Pancreas (tissue), 10 donors: ENCODE measurements at regions not wholly inside any gene's neighbourhood (a gene's known extent, or its start where the extent isn't known, plus 50 kb on each side); places are given as distances from the start of the nearest gene placed in this dataset.
"Not testable (repeated sequence)": the region's sequence is repeated elsewhere in the genome, so short reads cannot be mapped to it uniquely, and the experiment has no call there.

Experiments used
- ATAC-seq, 4 donors: fragments of 200-7000 bp; cut with Tn5 transposase; one replicate each; pipeline versions ENCODE4 v1.8.0 to v1.9.1; 2020; ENCODE audit warnings: mild to moderate bottlenecking in 4 of 4, moderate library complexity in 4 of 4
- DNase-seq, 6 donors: peaks; one replicate each; pipeline ENCODE4 v3.0.0-alpha.2; 2020
- FAIRE-seq: peaks from 2 replicates; lab custom pipeline; 2012; peaks lifted over from hg19 to GRCh38; lab: Jason Lieb, UNC
- H3K27ac ChIP-seq, 4 donors: fragments of 200-600 bp; sonication (generic); 1 replicate in 3 of 4; 2 replicates in 1 of 4; pipeline versions ENCODE4 v1.5.0 to v1.8.0; 2020
- H3K27me3 ChIP-seq, 4 donors: fragments of 200-600 bp; one replicate each; pipeline ENCODE4 v1.8.0; 2021
- H3K36me3 ChIP-seq, 3 donors: fragments of 200-600 bp; sonication (generic) in 1 of 3; one replicate each; pipeline versions ENCODE4 v1.5.0 to v1.8.0; 2020 to 2021
- H3K4me1 ChIP-seq, 3 donors: fragments of 200-600 bp; one replicate each; pipeline ENCODE4 v1.8.0; 2021
- H3K4me3 ChIP-seq, 4 donors: fragments of 200-600 bp; sonication (generic) in 2 of 4; one replicate each; pipeline versions ENCODE4 v1.5.0 to v1.8.0; 2020 to 2021
- H3K9me3 ChIP-seq, 4 donors: fragments of 200-600 bp; one replicate each; pipeline ENCODE4 v1.8.0; 2021
- WGBS, 2 donors: extraction: QIAGEN DNeasy Blood & Tissue Kit; methylation state at CpG; one replicate each; pipeline ENCODE4 v1.1.7; 2013; 5-methylcytosine and 5-hydroxymethylcytosine counted together
- intact Hi-C, 3 donors: fragments of 100-400 bp; cut with DNase I; formaldehyde crosslinking; loops; one replicate each; pipeline versions ENCODE4 v1.11.1 to v1.14.2; 2022
- TF ChIP-seq, protein P1 (sequence below), 4 donors: fragments of 200-600 bp; sonication (generic) in 3 of 4; IDR thresholded peaks; one replicate each; pipeline versions ENCODE4 v1.5.0 to v1.8.0; 2021; ENCODE audit warnings: antibody characterized with exemption in 4 of 4
- donor health status: healthy with polysubstance abuse.
- donor health status: DM: no; HTN: no; CAD: no; lungs with moderate emphysema.
- donor health status: DM: no; HTN: no; CAD: no.
- donor health status: control.
- donor health status: control.
- donor health status: Bipolar disorder and iron deficiency.
- donor health status: DM: yes; HTN: yes; CAD: no.
- donor health status: DM: no; HTN: no; CAD: no.
- donor health status: DM: no; HTN: no; CAD: no.
- donor health status: DM: yes; HTN: yes; CAD: no.

DNA sequence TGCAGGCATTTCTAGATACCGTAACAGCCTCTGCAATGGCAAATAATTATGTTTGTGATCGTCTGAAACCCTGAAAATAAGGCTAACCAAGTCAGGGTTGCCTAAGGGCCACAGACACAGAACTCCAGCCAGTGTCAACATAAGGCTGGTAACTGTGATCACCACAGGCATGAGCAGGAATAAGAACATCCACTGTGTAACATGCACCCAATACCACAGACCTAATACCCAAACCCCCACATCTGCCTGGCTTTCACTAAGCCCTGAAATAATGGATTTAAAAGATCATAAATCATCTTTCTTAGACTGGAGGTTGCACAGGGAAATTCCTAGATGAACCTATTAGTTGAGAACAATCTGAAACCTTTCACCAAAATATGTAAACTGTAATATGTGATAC lies 394.5 kb downstream of the NFIB start:
- no peak overlapping the region for H3K27ac ChIP-seq
- H3K27me3 ChIP-seq = no peaks in the 10 kb centered on the region
- FAIRE-seq (no peak), ATAC-seq (no peak), DNase-seq (no peak)
- TF ChIP-seq, protein P1, sequence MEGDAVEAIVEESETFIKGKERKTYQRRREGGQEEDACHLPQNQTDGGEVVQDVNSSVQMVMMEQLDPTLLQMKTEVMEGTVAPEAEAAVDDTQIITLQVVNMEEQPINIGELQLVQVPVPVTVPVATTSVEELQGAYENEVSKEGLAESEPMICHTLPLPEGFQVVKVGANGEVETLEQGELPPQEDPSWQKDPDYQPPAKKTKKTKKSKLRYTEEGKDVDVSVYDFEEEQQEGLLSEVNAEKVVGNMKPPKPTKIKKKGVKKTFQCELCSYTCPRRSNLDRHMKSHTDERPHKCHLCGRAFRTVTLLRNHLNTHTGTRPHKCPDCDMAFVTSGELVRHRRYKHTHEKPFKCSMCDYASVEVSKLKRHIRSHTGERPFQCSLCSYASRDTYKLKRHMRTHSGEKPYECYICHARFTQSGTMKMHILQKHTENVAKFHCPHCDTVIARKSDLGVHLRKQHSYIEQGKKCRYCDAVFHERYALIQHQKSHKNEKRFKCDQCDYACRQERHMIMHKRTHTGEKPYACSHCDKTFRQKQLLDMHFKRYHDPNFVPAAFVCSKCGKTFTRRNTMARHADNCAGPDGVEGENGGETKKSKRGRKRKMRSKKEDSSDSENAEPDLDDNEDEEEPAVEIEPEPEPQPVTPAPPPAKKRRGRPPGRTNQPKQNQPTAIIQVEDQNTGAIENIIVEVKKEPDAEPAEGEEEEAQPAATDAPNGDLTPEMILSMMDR (IDR thresholded peaks at IDR 0.05) = no peak
- H3K4me3 ChIP-seq = no peak overlapping the region
- no peaks in the 10 kb centered on the region for H3K36me3 ChIP-seq
- H3K4me1 ChIP-seq = no peaks in the 10 kb centered on the region
- WGBS, 2 donors = 71 to 85% methylated on average over 2 of the region's 2 CpGs
- intact Hi-C loops = no loop called here
- no peaks in the 10 kb centered on the region for H3K9me3 ChIP-seq

DNA sequence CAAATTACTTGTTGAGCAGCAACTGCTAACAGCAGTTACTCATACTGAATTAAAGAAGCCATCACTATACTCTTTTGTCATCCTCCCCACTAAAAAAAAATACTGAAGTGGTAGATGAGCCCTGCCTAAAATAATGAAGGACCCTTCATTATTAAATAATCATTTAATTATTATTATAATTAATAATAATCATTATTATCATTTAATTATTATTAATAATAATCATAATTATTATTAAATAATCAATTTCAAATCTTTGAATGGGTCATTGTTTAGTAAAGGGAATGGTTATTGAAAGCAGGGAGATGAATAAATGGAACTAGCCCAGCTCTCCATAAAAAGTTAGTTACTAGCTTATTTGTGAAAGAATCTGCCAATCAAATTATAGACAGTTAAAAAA lies 396.4 kb downstream of the NFIB start:
- Histone ChIP-seq H3K36me3 (no peaks in the 10 kb centered on the region), H3K27ac (no peak overlapping the region), H3K9me3 (no peaks in the 10 kb centered on the region), H3K27me3 (no peaks in the 10 kb centered on the region), H3K4me3 (no peak overlapping the region), H3K4me1 (no peaks in the 10 kb centered on the region)
- TF ChIP-seq, protein P1 (IDR thresholded peaks at IDR 0.05) = no peak
- ATAC-seq = no peak
- DNase-seq = no peak
- intact Hi-C loops = no loop called here
- FAIRE-seq = no peak

DNA sequence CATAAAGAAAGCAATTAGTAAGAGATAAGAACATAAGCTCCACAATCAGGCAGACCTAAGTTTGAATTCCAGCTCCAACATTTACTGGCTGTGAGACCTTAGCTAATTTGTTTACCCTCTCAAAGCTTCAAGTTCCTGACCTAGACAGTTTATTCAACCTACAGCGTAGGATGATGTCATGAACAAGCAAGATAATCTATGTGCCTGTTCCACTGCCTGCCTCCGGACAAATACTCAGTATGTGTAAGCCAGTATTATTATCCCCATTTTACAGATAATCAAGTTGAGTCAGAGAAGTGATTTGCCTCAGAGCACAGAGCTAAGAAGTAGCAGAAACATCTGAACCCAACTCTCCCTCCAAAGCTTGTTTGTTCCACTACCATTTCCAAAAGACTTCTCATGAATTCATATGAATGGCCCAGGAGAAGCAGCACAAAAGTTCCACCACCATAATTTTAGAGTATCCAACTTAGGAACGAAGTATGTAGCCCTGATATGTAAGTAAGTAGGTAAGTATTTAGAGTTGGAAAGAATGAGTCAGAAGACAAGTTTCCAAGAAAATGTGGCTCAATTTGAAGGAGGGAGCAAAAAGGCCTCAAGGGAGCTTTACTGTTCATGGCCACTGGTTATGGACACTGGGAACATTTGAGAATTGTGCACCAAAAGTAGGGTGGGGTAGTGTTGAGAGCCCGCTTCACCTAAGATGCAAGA lies 398.2 kb downstream of the NFIB start:
- Histone ChIP-seq H3K27me3 (no peaks in the 10 kb centered on the region), H3K9me3 (no peaks in the 10 kb centered on the region), H3K27ac (no peak overlapping the region), H3K4me1 (no peaks in the 10 kb centered on the region), H3K36me3 (no peaks in the 10 kb centered on the region), H3K4me3 (no peak overlapping the region)
- TF ChIP-seq, protein P1 (IDR thresholded peaks at IDR 0.05) = no peak
- intact Hi-C loops = no loop called here
- WGBS, 2 donors = 76 to 87% methylated on average over 4 of the region's 4 CpGs
- ATAC-seq (no peak), DNase-seq (no peak), FAIRE-seq (no peak)

DNA sequence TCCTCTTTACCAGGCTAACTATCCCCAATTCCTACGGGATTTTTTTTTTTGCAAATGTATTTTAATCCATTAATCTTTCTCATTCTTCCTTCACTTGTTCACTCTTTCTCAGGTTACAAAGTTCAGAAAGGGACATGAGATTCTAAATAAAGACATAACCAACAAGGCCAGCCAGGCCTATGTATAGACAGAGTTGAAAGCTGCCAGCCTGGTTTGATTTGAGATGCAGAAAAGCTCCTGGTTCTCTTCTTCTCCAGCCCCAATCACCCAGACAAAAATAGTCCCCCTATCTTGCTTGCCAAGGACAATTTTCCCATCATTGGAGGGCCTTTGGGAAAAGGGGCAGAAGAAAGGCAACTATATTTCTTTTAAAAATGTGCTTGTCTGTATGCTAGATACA lies 398.8 kb downstream of the NFIB start:
- Histone ChIP-seq H3K4me1 (no peaks in the 10 kb centered on the region), H3K27ac (no peak overlapping the region), H3K36me3 (no peaks in the 10 kb centered on the region), H3K27me3 (no peaks in the 10 kb centered on the region), H3K4me3 (no peak overlapping the region), H3K9me3 (no peaks in the 10 kb centered on the region)
- ATAC-seq (no peak), FAIRE-seq (no peak), DNase-seq (no peak)
- intact Hi-C loops = no loop called here
- TF ChIP-seq, protein P1 (IDR thresholded peaks at IDR 0.05) = no peak
- 70 to 83% methylated on average over 1 of the region's 1 CpG for WGBS, 2 donors

DNA sequence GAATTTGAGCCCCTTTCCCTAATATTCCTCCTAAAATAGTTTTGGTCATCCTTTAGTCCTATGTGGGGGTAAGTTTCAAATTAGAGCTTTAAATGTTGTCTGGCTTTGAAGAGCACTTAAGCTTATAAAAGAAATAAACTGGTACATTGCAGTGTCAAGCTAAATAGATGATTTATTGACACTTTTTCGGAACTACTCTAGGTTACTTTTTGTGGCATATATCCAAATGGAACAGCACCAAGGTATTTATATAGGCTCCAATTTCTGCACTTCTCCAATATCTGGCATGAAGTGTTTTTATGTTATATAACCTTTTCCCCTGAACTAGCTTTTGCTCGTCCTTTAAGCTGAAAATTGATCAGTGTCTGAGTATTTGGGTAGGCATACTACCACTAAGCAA lies 402.5 kb downstream of the NFIB start:
- H3K27ac ChIP-seq = no peak overlapping the region
- ATAC-seq (no peak), FAIRE-seq (no peak), DNase-seq (no peak)
- H3K9me3 ChIP-seq = peaks cover 0 to under 1% (median 0%) of the 10 kb centered on the region in 4 donors
- intact Hi-C loops = no loop called here
- no peaks in the 10 kb centered on the region for H3K36me3 ChIP-seq
- TF ChIP-seq, protein P1 (IDR thresholded peaks at IDR 0.05) = no peak
- H3K4me1 ChIP-seq = no peaks in the 10 kb centered on the region
- H3K4me3 ChIP-seq = no peak overlapping the region
- WGBS, 2 donors = 56 to 65% methylated on average over 2 of the region's 2 CpGs
- no peaks in the 10 kb centered on the region for H3K27me3 ChIP-seq

DNA sequence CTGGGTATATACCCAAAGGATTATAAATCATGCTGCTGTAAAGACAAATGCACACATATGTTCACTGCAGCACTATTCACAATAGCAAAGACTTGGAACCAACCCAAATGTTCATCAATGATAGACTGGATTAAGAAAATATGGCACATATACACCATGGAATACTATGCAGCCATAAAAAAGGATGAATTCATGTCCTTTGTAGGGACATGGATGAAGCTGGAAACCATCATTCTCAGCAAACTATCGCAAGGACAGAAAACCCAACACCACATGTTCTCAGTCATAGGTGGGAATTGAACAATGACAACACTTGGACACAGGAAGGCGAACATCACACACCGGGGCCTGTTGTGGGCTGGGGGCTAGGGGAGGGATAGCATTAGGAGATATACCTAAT lies 406.1 kb downstream of the NFIB start:
- intact Hi-C loops, H3K27me3 ChIP-seq, ATAC-seq, H3K4me1 ChIP-seq, DNase-seq, H3K36me3 ChIP-seq, H3K9me3 ChIP-seq, H3K4me3 ChIP-seq, FAIRE-seq, H3K27ac ChIP-seq: not testable (repeated sequence)
- 95% methylated on average over 3 of the region's 3 CpGs for WGBS, 2 donors
